Putamen (tissue), 1 donor: ENCODE measurements at regions not wholly inside any gene's neighbourhood (a gene's known extent, or its start where the extent isn't known, plus 50 kb on each side); places are given as distances from the start of the nearest gene placed in this dataset.
A peak's percentile ranks its signal among the peaks of the same experiment; 100 is the strongest.

Source experiments
- DNase-seq: peaks from one replicate; pipeline ENCODE4 v3.0.0-alpha.2; 2016; ENCODE audit warnings: low spot score

DNA sequence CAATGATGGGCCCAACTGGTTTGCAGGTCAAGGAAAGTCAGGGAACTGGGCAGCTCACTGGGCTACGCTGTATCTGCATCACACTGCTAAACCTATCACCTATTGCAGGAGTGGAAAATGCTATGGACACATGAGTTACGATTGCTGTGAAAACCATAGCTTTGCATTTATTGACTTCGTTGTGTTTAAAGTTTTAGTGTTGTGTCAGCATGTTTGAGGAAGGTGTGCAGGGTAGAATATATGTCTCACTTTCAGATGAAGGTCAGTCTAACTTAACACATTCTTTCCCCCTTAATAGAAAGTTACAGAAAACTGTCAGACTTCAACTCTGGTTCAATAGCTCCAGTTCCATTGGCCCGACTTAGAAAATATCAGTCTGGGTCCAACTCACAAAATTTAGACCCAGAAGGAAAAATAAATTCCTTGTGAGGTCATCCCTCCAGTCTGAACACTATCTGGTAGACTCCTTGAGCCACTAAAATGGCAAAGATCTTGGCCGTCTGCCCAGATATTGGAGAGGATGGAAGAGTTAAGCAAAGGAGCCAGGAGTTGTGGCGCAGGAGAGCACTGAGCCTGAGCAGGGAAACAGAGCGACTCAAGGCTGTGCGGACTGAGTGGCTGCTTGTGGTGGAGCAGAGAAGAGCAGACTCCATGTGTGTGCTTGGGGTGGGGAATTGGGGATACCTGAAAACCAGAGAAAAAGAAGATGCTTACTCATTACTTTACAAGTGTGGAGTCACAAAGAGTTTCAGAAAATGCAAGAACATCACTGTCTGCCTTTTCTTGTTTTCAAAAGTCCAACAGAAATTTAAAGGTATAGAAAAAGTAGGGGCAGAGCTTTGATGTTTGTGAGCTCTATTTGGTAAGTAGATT lies 518.5 kb downstream of the FGF9 start:
- no peak for DNase-seq

DNA sequence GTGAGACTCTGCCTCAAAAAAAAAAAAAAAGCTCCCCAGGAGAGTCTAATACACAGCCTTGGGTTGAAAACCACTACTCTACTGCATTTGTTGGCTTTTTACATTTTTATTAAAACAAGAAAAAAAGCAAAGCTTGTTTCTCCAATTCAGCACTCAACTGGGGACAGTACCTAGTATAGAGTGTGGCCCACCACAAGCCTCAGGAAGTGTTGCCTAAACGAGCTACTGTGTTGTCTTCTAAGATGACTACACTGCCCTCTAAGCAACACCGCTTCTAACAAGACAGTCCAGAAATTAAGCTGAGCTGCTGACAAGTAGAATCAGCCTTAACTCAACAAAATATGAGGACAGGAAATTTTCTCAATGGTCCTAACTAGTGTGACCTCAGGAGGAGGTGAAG lies 522.2 kb downstream of the FGF9 start:
- no peak for DNase-seq

DNA sequence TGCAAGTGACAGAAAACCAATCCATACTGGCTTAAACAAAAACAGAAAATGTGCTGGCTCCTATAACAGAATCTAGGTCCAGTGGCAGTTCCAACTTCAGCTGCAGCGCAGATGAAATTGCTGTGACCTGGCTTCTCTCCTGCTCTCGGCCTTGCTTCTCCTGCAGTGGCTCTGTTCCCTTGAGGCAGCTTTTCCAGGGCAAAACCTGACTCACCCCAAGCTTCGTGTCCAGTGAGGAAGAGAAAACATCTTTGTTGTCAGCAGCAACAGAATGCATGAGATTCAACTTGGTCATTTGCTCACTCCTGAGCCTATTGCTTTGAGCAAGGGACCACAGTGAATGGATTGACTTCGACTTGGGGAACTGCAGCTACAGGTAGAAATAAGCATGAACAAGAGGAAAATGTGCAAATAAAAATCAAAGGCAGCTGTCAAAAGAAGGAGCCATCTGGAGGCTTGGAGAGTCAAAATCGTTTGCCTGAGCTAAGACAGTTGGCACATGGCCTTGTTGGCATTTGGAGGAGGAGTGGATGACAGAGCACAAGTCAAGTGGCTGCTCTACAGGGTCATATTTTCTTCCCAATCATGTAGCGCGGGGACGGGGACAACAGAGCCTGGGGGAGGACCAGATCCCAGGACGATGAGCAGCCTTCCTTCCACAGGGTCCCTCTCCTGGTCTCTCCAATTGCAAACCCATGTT lies 523.4 kb downstream of the FGF9 start:
- DNase-seq: no peak

DNA sequence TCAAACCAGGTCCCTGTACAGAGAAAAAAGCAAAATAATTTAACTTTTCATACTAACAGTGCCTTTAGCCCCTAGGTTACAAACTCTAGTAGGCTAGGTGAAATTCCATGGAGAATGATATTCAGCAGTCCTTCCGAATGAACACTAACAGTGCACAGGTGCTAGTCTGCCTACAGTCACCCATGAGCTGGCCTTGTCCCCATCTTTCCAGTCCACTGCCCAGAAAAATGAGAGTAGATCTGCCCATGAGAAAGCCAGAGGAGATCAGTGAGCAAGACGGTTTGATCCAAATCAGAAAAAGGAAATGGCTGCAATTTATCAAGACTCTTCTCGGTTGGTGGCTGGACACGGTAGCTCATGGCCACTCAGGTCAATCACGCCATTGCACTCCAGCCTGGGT lies 524.9 kb downstream of the FGF9 start:
- DNase-seq: no peak

DNA sequence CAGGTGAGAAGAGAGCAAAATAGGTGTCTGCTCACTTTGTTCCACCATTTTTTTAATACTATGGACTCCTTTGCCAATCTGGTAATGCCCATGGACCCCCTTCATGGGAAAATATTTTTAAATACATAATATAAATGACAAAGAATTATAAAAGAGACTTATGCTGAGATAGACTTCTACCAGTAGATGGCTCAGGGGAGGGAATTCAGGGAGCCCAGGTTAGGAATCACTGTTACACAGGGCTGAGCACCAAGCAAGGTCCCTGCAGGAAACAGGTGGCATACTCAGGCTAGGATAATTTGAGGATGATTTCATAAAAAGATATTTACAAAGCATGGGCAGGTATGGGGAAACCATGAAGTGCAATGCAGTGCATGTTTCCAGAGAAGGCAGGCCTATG lies 525.9 kb downstream of the FGF9 start:
- DNase-seq: no peak

DNA sequence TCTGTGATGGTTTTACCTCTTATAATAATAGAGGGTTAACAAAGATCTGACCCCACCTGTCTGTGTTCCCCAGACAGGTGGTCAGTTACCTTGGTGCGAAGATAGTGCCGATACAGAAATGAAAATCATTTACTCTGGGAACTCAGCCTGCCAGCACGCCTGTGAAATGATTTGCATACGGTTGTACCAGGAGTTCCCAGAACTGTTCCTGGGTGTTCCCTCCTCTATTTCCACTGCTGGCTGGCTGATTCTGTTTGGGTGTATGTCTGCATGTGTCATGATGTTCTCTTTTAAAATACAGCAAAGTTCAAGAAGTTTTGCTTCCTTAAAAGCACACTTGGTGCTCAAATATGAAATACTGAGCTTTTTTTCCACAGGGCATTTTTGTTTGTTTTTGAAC lies 527.1 kb downstream of the FGF9 start:
- no peak for DNase-seq

DNA sequence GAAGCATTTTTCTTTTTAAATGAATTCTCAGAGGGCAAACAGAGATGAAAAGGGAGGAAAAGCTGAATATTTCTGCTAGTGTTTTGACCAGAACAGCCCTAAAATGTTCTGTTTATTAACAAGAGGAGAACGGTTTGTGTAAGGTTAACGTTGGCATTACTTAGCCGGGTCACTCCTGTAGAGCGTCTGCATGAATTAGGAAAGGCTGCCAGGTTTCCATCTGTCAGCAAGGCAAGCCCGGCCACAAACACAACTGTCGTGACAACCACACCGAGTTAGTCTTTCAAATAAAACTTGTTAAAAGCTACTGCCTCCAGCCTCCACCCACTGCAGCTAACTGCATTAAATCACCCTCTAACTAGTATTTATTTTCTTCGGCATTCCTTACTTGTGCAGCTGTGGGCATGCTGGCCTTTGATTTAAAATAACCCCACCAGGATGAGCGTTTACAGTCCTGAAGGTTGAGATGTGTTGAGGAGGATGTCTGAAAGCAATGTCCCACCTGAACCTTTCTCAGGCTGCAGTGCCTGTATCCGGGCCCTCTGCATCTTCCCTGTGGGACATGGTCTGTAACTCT lies 527.9 kb downstream of the FGF9 start:
- no peak for DNase-seq

DNA sequence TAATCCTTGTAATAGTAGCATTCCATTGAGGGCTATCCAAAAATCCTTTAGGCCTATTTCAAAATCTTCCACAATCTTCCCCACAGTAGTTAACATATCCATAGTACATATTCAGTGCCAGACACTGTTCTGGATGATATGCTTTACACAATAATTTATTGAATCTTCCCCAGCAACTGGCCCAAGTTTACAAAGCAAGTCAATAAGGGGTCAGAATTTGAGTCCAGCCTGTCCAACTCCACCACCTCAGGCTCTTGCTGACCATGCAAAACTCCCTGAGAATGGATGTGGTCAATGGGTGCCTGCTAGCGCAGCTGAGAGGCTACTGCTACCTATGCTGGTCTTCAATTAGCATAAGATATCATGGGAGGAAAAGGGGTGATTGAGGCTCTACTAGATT lies 529.6 kb downstream of the FGF9 start:
- no peak for DNase-seq

DNA sequence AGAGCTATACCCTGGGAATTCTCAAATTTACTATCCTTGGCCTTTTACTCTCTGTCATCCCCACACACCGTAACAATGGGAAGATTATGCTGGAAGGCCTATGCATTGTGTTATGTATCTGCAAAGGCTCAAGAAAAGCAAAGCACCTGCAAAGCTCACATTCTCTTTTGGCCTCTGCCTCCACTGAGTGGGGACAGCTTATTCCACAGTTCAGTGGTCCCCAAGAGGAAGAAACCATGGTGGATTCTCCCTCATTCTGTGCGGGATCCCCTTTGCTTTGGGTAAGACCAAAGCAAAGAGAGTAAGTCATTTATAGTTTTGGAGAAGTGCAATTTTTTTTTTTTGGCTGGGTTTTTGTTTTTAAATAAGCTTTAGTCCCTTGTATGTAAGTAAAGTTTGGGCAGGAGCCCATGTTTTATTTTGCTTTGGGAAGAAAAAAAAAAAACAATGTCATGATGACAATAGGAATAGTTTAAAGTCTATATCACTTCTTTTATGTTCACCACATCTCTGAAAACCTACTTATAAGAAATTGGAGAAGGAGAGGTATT lies 530.6 kb downstream of the FGF9 start:
- no peak for DNase-seq

DNA sequence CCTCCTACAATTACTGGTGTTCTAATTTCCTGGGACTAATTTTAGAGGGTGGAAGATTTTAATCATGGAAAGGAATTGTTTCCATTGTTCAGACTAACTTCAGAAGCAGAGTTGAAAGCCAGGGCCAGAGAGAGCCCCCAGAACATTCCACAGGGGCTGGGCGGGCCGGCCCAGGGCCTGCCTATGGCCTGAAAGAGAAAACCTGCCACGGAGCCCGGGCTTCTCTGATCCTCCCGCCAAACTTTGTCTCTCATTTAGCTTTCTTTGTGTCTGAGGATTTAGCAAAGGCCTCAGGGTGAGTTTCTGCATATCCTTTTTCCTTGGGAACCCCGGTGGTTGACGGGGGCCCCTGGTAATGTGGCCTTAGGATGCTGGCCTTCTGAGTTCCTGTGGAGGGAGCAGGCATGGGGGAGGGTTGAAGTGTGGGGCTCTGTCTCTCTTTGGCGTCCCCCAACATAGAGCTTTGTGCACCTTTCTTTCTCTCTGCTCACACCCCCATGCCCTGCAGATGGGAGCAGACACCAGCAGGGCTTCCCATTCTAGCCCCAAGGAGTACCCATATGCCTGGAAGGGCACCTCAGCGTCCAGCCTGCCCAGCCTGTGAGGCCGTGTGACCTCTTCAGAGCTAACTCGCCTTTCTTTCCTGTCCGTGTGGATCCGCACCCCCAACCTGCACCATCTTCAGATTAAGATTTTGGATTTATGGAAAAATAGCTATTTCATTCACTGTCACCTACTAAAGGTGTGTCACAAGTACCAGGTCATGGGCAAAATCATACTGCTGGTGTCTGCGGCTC lies 539.5 kb downstream of the FGF9 start:
- no peak for DNase-seq

DNA sequence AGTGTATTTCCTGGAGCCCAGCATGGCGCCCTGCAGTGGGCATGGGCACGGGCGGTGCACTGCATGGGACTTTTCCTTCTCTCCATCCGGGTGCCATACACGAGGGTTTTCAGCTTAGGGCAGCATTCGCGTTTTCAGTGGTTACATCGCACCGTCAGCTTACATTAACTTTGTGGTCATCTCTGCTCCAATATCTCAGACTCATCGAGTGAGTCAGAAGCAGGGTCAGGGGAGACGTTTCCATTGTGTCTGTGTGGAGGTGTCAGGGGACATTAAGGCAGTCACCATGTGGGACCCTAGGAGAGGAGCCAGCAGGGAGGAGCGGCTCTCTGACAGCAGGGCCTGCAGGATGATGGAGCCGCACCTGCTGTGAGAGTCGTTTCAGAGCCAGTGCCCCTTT lies 541.0 kb downstream of the FGF9 start:
- DNase-seq: no peak

DNA sequence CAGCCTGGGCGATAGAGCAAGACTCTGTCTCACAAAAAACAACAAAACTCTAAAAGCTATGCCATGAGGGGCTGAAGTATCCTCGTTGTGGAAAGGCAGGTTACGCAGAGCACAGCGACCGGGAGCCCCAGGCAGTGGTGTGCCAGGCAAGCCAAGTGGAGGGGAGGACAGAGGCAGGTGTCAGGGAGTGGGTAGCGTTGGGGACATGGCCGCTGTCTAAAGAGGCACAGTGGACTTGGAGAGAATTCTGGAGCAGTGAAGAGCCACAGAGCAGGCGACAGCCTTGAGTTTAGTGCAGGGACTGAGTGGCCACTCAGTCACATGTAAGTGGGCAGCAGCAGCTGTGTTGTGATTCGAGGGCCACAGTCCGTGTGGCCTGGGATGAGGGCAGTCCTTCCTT lies 541.7 kb downstream of the FGF9 start:
- no peak for DNase-seq

DNA sequence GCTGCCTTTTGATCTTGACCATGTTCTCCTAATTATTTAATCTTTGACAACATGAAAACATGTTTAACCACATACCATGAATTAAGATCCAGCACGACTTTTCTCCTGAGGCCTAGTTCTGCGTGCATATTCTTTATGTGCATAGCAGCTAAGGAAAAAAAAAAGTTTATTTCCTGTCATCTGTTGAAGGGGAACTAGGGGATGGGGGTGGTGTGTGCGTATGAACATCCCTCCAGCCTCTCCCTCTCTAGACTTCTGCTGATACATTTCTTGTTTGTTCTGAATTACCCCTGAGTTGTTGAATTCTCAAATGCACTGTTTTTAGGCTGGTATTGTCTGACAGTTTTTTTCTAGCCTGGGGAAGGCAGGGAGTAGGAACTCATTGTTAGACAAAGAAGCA lies 543.3 kb downstream of the FGF9 start:
- no peak for DNase-seq

DNA sequence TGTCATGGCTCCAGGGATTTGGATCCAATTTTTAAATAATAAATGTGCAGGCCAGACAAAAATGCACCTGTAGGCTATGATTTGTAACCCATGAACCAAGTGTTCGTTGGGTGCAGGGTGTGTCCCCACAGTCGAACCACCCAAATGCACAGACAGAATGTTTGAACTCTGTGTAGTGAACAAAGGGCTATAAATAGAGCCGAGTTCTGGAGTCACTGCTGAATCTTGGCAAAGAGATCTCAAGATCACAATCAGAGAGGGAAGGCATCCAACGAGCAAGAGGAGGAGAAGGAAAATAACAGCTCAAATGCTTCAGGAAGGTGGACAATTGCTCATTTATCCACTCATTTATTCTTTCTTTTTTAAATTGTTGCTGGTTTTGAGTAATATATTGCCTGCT lies 547.9 kb downstream of the FGF9 start:
- no peak for DNase-seq

DNA sequence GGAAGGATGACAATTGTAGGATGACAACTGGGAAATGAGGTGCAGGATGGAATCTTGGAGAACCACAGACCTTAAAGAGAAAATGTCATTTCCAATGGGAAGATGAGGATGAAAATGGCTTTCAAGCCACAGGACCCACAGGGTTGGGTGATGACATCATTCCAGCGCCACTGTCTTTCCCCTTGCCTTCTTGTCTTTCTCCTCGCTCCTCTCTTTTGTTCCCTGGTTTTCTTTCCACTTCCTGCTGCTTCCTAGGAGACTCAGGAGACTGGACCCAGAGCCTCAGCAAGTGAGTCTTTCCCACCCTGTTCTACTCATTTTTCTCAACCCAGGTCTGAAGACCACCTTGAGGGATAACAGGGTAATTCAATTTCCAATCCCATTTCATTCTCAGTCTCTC lies 548.8 kb downstream of the FGF9 start:
- DNase-seq: no peak

DNA sequence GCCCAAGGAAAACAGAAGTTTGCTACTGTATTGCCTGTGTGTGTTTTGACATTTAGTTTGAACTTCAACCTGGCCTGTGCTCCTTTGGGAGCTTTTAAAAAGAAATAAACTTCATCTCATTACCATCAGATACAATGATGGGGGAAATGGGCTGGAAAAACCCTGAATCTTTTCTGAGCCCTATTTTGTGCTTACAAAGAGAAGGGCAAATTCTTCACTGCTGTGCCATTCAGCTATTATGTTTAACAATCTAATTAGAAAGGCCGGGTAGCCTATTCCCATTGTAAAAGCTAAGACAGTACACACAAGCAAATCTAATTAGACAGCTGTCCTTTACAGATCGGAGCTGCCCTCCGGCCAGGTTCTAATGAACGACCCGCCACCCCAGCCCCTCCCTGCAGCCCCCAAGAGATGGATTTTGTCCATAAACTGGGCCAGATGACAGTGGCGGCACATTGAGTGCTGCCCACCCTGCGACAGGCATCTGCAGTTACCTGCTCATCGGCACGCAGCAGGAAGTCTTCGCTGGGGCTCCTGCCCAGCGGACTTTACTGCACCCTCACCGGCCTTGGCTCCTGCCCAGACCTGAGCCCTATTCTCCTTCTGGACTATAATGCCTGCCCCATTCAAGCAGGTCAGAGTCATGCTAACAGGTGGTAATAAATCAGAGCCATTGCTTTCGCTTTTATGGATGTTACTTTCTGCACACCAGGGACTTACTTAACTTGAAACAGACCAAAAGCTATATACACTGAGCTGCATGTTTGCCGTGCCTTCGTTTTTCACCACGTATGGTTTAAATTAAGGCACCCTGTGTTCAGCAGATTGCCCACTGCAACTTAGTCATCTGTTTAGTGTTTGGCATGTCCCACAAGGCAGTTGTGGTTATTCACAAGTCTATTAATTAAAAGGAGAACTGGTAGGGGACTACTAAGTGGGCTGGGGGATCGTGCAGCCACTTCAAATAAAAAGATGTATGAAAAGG lies 549.6 kb downstream of the FGF9 start:
- DNase-seq: no peak

DNA sequence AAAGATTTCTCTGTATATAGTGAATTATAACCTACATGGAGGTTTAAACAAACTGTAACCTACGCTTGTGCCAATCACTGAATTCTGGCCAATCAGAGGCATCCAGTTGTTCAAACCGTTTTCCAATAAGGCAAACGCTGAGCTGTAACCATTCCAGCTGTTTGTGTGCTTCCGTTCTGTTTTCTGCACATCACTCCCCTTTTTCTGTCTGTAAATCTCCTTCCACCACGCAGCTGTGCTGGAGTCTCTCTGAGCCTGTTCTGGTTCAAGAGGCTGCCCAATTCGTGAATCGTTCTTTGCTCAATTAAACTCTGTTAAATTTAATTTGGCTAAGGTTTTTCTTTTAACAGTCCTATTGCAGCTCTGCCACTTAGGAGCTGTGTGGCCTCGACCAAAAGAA lies 552.5 kb downstream of the FGF9 start:
- no peak for DNase-seq

DNA sequence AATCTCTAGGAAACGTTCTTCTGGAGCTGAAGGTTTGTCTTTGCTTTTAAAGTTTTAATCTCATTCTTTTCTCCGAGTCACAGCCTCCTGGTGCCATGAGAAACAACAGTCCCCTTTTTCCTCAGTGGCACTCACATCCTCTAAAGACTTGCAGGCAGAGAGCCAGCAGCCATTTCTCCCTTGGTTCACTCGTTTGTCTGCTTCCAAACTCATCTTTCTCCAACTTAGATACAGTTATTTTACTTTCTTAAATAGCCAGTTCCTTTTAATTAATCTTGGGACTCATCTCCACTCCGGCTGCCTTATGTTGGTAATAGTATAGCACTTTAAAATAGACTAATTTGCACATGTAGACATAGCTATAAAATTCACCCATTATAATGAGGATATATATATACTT lies 555.2 kb downstream of the FGF9 start:
- DNase-seq: no peak

DNA sequence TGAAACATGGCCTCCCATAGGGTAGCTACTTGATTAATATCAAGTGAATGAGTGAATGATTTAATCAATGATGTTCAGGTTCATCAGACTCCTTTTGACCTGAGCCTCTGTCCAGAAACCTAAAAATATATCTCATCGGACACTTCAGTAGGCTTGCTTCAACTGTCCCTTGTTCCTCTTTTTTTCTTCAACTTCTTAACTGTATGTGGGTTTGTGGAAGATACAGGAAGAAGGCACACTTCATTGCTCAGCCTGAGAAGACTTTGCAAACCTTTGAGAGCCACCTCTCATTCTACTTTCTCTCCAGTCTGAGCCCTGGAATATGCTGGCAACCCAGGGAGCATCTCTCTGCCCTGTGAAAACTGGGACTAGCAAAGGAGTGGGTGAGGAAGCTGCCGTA lies 557.0 kb downstream of the FGF9 start:
- DNase-seq: no peak

DNA sequence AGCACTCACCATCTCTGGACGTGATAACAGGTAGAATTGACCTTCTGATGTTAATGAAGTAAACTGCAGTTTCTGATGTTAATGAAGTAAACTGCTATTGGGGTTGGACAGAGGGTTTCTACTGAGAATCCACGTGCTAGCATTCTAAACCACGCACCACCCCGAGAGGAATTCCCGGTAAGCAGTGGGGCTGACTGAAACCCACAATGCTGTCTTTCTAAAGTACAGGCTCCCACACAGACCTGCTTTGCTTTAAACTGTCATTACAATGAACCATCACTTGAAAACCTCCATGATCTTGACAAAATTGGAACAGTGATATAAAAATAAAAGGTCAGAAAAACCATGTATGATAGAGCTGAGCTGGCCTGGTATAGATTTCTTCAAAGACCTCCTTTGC lies 559.0 kb downstream of the FGF9 start:
- DNase-seq: peak; percentile 33

DNA sequence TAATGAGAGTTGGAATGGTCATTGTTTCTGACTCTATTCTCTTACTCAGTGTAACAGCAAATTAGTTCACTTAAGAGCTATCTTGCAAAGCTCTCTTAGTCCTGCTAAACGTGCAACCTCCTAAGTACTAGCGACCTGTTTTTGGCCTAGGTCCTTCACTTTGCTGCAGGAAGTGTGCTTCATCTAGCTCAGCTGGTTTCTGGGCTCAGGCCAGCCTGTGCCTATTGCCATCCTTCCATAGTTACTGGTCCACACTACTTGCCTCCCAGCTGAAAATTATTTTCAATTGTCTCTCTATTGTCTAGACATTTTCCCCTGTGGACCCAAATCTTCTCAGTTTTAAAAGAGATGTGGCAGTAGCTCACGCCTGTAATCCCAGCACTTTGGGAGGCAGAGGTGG lies 561.3 kb downstream of the FGF9 start:
- DNase-seq: no peak
